Activated T-helper 1 cell treated with Interleukin-2 at 50 U/mL for 16 hours (primary cell): ENCODE measurements at regions not wholly inside any gene's neighbourhood (a gene's known extent, or its start where the extent isn't known, plus 50 kb on each side); places are given as distances from the start of the nearest gene placed in this dataset.

Source experiments
- DNase-seq: peaks from one replicate; pipeline ENCODE4 v3.0.0-alpha.2; 2020; ENCODE audit warnings: low read depth

DNA sequence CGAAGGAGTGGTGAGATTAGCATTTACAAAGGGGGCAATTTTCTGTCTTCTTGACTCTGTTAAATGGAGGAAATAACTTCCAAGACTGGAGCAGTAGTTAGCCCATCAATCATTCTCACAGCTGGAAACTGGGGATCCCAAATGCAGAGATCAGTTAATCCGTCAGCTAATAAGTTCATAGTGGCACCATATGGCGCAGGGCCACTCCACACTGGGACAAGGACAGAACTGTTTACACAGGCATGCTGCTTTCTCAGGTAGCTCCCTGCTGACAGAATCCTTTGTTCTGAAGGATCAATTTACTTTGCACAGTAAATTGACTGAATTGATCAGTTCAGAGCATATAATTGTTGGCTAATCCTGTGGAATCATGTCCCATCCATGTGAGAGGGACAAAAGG, 395.7 kb downstream of the TMEM161B start:
- DNase-seq, result no peak

DNA sequence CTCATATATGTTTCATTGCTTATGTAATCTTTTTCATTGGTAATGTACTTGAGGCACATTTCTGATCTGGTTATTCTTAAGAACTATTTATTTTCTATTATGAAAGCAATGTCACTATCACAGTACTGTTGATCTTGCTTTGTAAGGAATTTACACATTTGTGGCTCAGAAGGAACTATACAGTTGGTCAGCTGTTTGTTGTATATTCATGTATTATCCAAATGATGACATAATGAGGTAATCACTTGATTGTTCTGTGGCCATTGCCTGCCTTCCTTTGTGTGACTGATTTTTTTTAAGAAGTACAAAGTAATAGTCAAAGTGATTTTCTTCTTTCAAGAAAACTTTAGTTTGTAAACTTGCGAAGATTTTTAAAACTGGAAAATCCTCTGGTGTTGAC, 399.9 kb downstream of the TMEM161B start:
- no peak for DNase-seq

DNA sequence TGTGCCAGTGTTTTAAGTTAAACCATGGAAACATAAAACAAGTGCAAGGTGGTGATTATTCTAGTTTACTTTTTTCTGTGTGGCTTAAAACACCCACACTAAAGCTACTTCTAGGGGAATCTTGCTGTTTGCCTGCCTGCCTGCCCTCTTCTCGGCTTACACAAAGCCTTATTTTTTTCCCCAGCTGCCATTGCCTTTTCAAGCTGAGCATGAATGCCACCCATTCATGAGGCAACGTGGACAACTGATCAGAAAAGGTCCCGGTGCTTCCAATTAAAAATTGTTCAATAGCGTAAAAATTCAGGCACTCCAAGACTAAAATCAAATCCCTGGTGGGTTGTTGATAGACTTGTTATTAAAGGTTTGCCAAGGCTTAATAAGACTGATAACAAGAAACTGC, 401.4 kb downstream of the TMEM161B start:
- no peak for DNase-seq

DNA sequence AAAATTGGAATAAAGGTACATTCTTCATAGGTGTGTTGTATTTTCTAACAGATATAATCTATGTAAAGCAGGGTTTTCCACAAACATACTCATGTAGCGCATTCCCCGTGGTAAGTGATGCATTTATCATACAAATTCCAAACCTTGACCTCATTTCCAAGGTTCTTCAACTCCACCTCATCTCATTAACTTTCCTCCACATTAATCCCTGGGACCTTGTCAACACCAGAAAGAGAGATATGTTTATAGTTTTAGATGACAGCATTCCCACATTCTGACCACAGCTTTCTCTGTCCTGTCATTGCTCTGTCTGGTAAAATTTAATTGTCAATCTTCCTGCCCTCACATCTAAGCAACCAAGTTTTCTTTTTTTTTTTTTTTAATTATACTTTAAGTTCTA, 415.1 kb downstream of the TMEM161B start:
- no peak for DNase-seq

DNA sequence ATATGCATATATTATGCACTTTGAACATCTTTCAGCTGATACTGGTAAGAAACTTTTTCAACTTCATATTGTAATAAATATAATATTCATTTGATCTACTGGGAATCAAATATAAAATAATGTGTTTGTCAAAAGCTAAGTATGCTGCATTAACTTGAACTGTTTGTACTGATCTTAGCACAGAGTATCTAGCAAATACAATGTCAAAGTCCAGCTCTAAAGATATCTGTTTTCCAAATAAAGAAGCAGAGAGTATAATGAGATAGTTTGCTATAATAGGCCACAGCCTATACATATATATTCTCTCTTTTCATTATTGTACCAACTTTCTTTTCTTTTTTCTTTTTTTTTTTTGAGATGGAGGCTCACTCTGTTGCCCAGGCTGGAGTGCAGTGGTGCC, 417.0 kb downstream of the TMEM161B start:
- no peak for DNase-seq

DNA sequence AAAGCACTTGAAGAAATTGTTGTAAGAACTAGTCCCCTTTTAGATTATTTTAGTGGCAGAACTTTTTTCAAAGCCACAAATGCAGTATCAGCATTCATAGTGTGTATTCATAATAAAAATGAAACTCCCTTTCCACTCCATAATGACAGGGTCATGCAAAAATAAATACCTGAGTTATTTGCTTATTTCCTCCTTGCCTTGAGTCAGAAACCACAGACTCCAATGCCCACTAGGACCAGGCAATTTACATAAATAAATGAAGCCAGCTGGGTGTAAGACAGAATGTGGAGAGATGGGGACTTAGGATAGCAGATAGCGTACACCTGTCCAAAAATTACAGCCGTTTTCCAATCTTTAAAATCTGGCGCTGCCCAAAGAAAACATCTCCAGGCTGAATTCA, 417.8 kb downstream of the TMEM161B start:
- DNase-seq, result no peak

DNA sequence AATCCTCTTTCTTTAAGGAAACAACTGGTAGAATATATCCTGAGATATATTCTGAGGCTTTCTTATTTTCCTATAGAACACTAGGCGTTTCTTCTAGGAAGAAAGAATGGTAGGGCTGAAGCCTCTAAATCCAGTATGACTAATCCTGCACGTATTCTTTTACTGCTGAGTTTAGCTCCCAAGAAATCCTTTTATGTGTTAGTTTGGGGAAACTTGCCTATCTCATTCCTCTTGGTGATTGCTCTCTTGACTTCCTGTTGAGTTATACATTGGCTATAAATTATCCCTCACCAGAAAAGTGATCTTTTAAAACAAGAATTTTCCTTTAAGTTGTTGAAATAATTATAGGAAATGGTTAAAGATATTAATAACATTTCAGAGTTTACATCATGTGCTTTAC, 422.9 kb downstream of the TMEM161B start:
- no peak for DNase-seq

DNA sequence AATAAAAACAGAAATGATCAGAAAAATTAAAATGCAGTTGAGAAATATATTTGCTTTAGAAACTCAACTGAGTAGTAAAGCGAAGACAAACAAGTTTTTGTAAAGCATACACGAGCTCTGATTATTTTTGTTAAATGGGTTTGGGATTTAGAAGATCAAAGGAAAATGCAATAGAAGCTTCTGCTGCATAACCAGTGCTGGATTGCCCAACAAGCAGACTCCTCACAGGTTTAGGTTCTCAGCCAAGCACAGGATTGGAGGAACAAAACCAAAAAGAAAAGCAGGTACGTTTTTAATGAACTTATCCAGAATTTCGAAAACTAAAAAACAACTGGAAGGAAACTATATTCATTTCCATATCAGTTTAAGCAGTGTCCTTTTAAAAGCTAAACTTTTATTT, 423.8 kb downstream of the TMEM161B start:
- no peak for DNase-seq

DNA sequence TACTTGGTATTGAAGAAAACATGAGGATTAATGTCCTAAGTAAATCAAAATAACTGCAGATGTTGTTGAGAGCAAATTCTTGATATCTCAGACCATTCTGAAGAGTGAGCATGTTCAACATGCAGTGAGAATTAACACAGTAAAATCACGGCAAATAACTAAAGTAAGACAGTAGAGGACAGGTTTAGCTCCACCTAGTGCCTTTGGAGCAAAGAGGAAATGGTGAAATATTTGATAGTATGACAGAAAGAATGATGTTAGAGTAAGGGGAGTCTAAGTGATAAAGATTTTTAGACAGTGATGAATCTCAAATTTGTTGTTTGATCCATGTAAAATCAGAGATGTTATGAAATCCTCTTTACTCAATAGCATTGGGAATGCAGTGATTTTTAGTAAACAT, 424.2 kb downstream of the TMEM161B start:
- DNase-seq, result no peak

DNA sequence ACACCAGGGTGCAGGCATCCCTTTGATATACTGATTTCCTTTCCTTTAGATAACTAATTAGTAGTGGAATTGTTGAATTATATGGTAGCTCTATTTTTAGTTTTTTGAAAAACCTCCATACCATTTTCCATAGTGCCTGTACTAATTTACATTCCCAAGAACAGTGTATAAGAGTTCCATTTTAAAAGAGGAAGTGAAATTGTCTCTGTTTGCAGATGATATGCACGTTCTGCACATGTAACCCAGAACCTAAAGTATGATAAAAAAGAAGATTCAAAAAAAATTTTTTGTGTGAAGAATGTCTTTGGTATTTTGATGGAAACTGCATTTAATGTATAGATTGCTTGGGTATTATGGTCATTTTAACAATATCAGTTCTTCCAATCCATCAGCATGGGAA, 424.0 kb upstream of the CCNH start:
- DNase-seq, result no peak

DNA sequence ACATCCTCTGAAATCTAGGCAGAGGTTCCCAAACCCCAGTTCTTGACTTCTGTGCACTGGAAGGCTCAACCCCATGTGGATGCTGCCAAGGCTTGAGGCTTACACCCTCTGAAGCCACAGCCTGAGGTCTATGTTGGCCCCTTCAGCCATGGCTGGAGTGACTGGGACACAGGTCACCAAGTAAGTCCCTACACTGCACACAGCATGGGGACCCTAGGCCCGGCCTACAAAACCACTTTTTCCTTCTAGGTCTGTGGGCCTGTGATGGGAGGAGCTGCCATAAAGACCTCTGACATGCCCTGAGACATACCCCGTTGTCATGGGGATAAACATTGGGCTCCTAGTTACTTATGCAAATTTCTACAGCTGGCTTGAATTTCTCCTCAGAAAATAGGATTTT, 418.8 kb upstream of the CCNH start:
- no peak for DNase-seq

DNA sequence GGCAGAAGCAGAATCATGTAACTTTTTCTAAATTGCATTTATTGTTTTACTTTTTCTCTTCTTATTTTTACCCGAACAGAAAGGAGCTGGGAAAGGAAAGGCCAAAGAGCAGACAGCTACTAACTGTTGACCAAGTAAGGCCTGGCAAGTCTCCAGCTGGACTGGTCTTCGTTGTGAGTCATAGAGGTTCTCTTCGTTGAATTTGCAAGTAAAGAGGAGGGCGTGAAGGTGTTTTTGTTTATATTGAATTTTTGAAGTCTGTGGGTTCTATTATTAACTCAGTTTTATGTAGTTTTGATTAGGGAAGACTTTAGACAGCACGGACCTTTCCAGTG, 416.5 kb upstream of the CCNH start:
- DNase-seq, result no peak

DNA sequence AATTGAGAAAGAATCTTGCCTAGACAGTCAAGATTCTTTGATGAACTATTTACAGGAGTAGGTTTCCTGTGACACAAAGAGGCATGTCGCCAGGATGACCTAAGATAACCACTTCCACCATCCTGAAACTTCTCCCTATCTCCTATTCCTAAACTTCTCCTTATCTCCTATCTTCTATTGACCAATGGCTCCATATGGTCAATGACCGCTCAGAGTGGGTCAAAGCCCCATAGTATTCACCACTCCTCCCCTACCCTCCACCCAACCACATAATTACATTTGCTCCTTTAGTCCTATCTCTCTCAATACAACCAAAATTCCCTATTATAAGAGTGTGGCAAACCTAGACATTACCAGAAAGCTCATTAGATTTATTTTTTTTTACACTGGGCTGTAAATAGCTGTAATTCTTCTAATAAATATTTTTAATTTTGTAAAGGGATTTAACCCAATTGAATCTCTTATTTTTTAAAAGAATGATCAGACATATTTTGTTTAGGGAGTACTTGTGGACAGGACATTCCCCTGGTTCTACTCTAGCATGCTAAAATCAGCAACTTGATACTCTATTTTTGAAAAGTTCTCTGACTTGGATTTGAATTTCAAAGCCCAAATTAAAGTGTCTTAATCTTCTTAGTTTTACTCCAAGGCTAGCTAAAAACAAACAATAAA, 416.0 kb upstream of the CCNH start:
- DNase-seq, result no peak

DNA sequence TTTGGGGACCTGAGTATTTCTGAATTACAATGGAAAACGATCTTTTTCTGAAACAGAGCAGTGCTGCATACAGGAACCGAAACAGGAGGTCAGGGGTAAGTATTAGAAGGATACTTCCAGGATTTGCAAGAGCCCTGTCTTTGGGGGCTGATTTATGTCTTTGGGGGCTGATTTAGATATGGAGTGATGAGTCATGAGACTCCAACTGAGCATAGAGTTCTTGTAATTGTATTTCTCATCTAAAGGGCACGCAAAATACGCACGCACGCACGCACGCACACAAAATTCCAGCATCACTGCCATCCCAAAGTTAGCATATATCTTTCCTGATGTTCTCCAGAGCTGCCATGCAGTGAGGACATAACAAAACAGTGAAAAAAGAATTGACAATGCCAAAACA, 414.8 kb upstream of the CCNH start:
- DNase-seq, result no peak

DNA sequence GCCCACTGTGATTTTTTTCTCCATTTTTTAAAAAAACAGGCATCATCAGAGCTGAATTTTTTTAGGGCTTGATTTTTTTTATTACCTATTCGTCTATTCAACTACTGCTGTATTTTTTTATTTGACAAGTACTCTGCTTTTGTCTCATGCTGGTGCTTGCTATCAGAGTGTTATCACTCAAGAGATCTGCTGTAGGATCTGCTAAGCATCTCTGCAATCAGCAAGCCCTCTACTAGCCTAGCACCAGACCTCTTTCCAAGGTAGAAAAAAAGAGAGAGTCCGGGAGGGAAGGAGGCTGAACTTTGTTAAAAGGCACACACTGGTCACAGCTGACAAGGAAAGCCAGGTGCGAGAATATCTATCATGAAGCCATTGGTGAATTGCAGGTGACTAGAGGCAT, 413.8 kb upstream of the CCNH start:
- DNase-seq, result no peak

DNA sequence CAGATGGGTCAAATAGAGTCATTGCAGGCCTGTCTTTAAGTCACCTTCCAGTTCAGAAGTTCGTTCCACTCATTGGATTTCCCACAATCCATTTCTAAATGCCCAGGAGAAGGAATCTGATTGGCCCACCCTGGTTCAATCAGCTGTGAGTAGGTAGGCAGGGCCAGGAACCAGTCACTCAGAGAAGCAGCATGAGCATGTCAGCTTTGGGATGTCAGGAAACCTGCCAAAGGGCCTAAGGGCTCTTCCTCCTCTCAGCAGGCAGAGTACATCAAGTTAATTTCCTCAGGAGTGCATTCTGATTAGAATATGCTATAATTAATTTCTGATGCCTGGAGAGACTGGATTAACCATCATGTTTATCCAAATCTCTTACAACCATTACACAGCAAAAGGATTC, 412.9 kb upstream of the CCNH start:
- DNase-seq, result no peak

DNA sequence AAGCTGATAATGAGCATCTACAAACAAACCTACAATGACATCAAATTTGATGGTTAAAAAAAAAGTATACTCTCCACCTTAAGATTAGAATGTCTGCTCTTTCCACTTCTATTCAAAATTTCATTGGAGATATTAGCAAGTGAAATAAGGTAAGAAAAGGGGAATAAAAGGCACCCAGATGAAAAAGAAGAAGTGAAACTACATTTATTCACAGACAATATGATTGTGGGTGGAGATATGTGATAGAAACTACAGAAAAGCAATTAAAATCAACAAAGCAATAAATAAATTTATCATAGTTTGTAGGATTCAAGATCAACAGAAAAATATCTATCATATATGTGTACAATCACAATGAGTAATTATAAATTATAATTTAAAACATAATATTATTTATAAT, 395.1 kb upstream of the CCNH start:
- DNase-seq, result no peak

DNA sequence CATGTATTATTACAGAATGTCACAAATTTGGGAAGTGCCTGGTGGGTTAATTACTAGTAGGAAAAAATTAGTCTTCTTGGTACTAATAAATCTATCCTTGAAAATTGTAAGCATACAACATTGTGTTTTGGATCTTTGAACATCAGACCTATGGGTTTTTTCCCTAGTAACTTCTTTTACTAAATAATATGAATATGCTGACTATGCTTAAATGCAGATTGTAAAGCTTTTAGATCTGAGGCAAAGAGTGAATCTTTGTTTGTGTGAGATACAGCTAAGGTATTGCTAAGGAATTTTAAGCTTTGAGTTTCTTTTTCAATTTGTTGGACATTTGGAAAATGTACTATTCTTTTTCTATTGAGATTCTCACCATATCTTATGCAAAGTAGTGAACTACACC, 390.6 kb upstream of the CCNH start:
- DNase-seq, result no peak

DNA sequence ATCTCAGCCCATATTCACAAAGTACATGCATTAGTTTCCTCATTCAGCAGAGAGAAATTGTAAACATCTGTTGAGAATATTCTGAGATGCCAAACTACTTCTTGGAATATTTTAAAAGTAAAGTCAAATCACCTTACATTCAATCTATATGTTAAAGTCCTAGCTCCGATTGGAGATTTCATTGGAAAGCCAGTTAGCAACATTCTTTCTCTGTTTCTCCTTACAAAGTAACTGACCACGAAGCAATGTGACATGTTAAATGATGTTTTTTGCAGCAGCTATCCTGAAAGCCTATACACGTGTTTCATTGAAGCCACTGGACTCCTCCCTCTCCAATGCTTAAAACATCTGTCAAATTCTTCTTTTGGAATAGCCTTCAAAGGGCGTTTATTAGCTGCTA, 379.1 kb upstream of the CCNH start:
- no peak for DNase-seq

DNA sequence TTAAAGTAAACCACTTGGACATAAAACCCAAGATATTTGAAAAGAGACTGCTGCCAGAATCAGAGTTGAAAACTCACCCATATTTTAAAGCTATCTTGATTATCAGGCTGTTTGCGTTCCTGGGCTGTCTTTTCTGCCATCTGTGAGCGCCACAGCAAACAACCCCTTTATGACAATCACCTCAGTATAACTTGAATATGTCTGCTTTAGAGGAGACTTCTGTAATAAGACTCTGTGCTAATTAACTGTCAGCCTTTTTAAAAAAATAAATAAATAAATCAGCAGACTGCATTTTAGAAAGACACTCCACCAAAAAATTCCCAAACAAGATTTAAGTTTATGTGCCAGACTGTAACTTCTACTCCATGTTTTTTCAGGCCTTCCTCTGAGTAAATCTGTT, 375.7 kb upstream of the CCNH start:
- no peak for DNase-seq

DNA sequence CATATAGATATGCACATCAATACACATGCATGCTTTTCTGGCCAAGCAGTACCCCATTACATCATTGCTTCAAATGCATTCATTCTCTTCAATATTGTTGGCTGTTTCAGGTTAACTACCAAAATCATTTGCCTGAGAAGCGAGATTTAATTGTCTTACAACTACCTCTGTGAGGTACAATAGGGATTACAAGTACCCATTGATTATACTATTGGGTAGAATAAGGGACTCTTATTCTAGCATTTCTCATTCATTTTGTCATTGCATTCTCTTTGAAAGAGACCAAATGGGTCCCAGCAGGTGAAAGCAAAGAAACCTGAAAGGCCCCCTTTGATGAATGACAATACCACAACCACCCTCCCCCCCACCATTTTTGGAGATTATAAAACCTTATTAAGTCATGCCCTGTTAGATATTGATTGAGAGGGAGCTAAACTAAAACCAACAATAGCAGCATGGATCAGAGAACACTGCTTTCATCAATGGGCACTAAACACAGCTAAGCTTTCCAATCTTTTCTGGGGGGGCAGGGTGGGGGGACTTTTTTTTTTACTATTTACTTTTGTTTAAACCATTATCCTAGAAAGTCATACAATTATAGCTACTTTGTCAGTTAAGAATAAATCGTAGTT, 375.0 kb upstream of the CCNH start:
- no peak for DNase-seq

DNA sequence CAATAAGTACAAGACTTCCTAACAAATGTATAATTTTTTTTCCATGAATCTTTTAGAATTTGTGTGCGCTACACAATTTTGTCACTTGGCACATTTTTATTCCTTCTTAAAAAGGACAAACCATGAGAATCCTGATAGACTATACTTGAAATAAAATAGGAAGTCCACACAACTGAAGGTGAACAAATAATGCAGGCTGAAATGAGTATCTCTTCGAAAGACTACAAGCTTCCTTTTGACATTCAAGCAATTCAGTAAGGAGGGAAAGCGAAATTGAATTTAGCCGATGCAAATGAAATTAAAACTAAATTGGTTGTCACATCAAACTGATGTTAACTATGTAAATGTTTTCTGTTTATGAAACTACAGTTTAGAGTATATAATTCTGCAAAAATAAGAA, 374.4 kb upstream of the CCNH start:
- DNase-seq, result no peak

DNA sequence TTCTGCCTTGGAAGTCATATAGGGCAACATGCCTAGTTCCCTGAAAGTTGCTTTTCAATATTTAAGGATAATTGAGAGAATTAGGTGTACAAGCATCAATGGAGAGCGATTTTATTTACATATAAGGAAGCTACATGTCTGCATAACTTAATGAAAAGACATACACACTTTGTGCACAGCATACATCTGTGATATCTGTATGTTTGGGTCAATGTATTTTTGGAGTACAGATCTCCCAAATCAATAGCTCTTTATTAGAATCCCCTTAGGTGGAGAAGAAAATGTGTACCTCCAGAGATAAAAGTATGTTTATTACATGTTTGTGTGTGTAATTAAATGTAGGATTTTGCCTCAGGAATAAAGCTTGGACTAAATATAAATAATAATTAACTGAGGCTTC, 373.7 kb upstream of the CCNH start:
- DNase-seq, result no peak

DNA sequence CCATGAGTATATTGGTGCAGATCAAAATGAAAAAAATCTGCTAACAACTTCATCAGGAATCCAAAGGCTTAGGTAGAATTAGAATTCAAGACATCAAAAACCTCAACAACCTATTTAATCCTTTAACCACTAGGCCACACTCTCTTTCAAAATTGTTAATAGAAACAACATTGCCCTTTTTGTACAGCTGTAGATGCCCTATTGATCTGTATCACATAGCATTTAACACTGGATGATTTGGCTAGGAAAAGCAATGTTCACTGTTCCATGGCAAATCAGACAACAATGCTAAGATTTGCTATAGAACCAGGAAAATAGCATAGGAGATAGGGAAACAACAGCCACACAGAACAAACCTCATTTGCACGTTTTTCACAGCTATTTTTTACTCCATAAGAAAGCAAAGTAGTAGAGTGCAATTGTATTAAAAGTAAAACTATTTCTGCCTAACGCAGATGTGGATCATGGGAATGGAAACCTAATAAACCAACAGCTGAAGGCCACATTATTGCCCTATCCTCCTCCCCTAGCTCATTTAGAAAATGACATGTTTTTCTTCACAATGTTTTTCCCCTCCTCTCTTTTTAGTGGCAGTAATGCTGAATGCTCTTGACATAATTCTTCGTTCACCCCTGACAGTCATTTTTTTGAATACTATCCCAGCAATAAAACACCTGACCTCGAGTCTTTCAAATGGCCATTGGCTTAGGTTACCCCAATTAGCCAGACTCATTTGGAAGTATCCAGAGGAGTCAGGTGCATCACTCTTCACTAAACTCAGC, 373.0 kb upstream of the CCNH start:
- no peak for DNase-seq
